ENCODE measurements at regions not wholly inside any gene's neighbourhood (a gene's known extent, or its start where the extent isn't known, plus 50 kb on each side); places are given as distances from the start of the nearest gene placed in this dataset.

GRCh38 chr7:25845464-25845863 lies 306.5 kb upstream of the NFE2L3 start:
- DNase-seq (ENCODE audit: insufficient read length, low spot score), result no peak
- no peak for TF ChIP-seq CTCF (IDR thresholded peaks at IDR 0.05; ENCODE audit: insufficient read depth, missing control alignments)
- no peak for FAIRE-seq

- FAIRE-seq (no peak), DNase-seq (ENCODE audit: insufficient read length, low spot score) (no peak)
- TF ChIP-seq CTCF (IDR thresholded peaks at IDR 0.05; ENCODE audit: insufficient read depth, missing control alignments), result no peak
Measured at GRCh38 chr7:25846722-25847121, 305.3 kb upstream of the NFE2L3 start.

- DNase-seq (ENCODE audit: insufficient read length, low spot score) (no peak), FAIRE-seq (no peak)
Measured at GRCh38 chr7:25847336-25848070, 304.5 kb upstream of the NFE2L3 start.

GRCh38 chr7:25849500-25850184 lies 302.4 kb upstream of the NFE2L3 start:
- DNase-seq (ENCODE audit: insufficient read length, low spot score) (no peak), FAIRE-seq (no peak)
- TF ChIP-seq CTCF (IDR thresholded peaks at IDR 0.05; ENCODE audit: insufficient read depth, missing control alignments), result no peak

More at GRCh38 chr7:25847336-25848070, 304.5 kb upstream of the NFE2L3 start:
- no peak for TF ChIP-seq CTCF (IDR thresholded peaks at IDR 0.05; ENCODE audit: insufficient read depth, missing control alignments)

GRCh38 chr7:25850216-25850615 lies 301.8 kb upstream of the NFE2L3 start:
- TF ChIP-seq CTCF (IDR thresholded peaks at IDR 0.05; ENCODE audit: insufficient read depth, missing control alignments), result no peak
- no peak for DNase-seq (ENCODE audit: insufficient read length, low spot score)
- FAIRE-seq, result no peak

GRCh38 chr7:25850735-25851134 lies 301.3 kb upstream of the NFE2L3 start:
- no peak for TF ChIP-seq CTCF (IDR thresholded peaks at IDR 0.05; ENCODE audit: insufficient read depth, missing control alignments)
- no peak for FAIRE-seq

More at GRCh38 chr7:25850735-25851134, 301.3 kb upstream of the NFE2L3 start:
- no peak for DNase-seq (ENCODE audit: insufficient read length, low spot score)

Data from D721Med (cell line).